Liver (tissue), 8 donors: ENCODE measurements at regions not wholly inside any gene's neighbourhood (a gene's known extent, or its start where the extent isn't known, plus 50 kb on each side); places are given as distances from the start of the nearest gene placed in this dataset.

Experiments
- DNase-seq: peaks from one replicate; pipeline ENCODE4 v3.0.0-alpha.2; 2017; ENCODE audit warnings: low spot score
- H3K27ac ChIP-seq, 2 donors: one replicate each; pipeline ENCODE4 v1.7.0; 2013; ENCODE audit warnings: inconsistent platforms in 2 of 2, low read length in 2 of 2, control low read depth in 1 of 2, low read depth in 1 of 2, mild to moderate bottlenecking in 1 of 2
- H3K27me3 ChIP-seq, 4 donors: one replicate each; pipeline versions ENCODE4 v1.6.1 to v1.7.0; 2013; ENCODE audit warnings: low read length in 3 of 4, inconsistent platforms in 1 of 4, mild to moderate bottlenecking in 1 of 4, moderate library complexity in 1 of 4; ENCODE audit not compliant: control insufficient read depth in 4 of 4, insufficient read depth in 4 of 4
- H3K36me3 ChIP-seq, 4 donors: one replicate each; pipeline versions ENCODE4 v1.6.1 to v1.7.0; 2013; ENCODE audit warnings: low read length in 3 of 4, mild to moderate bottlenecking in 3 of 4, low read depth in 1 of 4, moderate library complexity in 1 of 4; ENCODE audit not compliant: control insufficient read depth in 4 of 4, insufficient read depth in 3 of 4
- H3K4me1 ChIP-seq, 4 donors: one replicate each; pipeline versions ENCODE4 v1.6.1 to v1.7.0; 2013; ENCODE audit warnings: low read length in 3 of 4, mild to moderate bottlenecking in 3 of 4, moderate library complexity in 1 of 4; ENCODE audit not compliant: control insufficient read depth in 4 of 4, insufficient read depth in 4 of 4
- H3K4me3 ChIP-seq, 3 donors: one replicate each; pipeline versions ENCODE4 v1.6.1 to v1.7.0; 2013; ENCODE audit warnings: low read length in 3 of 3, control low read depth in 1 of 3, low read depth in 1 of 3, mild to moderate bottlenecking in 1 of 3
- H3K9ac ChIP-seq, 2 donors: one replicate each; pipeline ENCODE4 v1.7.0; 2013; ENCODE audit warnings: low read length in 2 of 2, mild to moderate bottlenecking in 2 of 2, moderate library complexity in 2 of 2, control low read depth in 1 of 2, low read depth in 1 of 2
- H3K9me3 ChIP-seq, 4 donors: one replicate each; pipeline versions ENCODE4 v1.6.1 to v1.7.0; 2013; ENCODE audit warnings: low read length in 3 of 4; ENCODE audit not compliant: control insufficient read depth in 4 of 4
- ATF3 ChIP-seq: IDR thresholded peaks from 2 replicates; pipeline ENCODE4 v1.6.1; 2016; ENCODE audit warnings: antibody characterized with exemption
- EGR1 ChIP-seq, 2 donors: IDR thresholded peaks; 2 replicates each; pipeline ENCODE4 v1.6.1; 2016 to 2018; ENCODE audit warnings: antibody characterized with exemption in 2 of 2, low read depth in 2 of 2
- FOXA1 ChIP-seq: IDR thresholded peaks from 2 replicates; pipeline ENCODE4 v1.6.1; 2016; ENCODE audit warnings: antibody characterized with exemption
- FOXA2 ChIP-seq: IDR thresholded peaks from 2 replicates; pipeline ENCODE4 v1.6.1; 2016; ENCODE audit warnings: antibody characterized with exemption
- GABPA ChIP-seq, 2 donors: IDR thresholded peaks in 1 of 2; conservative IDR thresholded peaks in 1 of 2; 2 replicates each; pipeline ENCODE4 v1.6.1; 2016; ENCODE audit warnings: antibody characterized with exemption in 2 of 2, mild to moderate bottlenecking in 1 of 2, moderate library complexity in 1 of 2
- HNF4A ChIP-seq, 2 donors: conservative IDR thresholded peaks; 2 replicates each; pipeline ENCODE4 v1.6.1; 2016; ENCODE audit warnings: antibody characterized with exemption in 2 of 2, mild to moderate bottlenecking in 2 of 2
- HNF4G ChIP-seq: IDR thresholded peaks from 2 replicates; pipeline ENCODE4 v1.6.1; 2016; ENCODE audit warnings: antibody characterized with exemption
- JUND ChIP-seq, 2 donors: IDR thresholded peaks; 2 replicates each; pipeline ENCODE4 v1.6.1; 2016; ENCODE audit warnings: antibody characterized with exemption in 2 of 2
- NR2F2 ChIP-seq: IDR thresholded peaks from 2 replicates; pipeline ENCODE4 v1.6.1; 2016; ENCODE audit warnings: antibody characterized with exemption
- RAD21 ChIP-seq, 2 donors: IDR thresholded peaks; 2 replicates each; pipeline ENCODE4 v1.6.1; 2016; ENCODE audit warnings: antibody characterized with exemption in 2 of 2, mild to moderate bottlenecking in 2 of 2
- REST ChIP-seq: IDR thresholded peaks from 2 replicates; pipeline ENCODE4 v1.6.1; 2016; ENCODE audit warnings: antibody characterized with exemption, mild to moderate bottlenecking
- RXRA ChIP-seq, 2 donors: IDR thresholded peaks; 2 replicates each; pipeline ENCODE4 v1.6.1; 2017 to 2018; ENCODE audit warnings: antibody characterized with exemption in 2 of 2, mild to moderate bottlenecking in 1 of 2
- SP1 ChIP-seq: IDR thresholded peaks from 2 replicates; pipeline ENCODE4 v1.6.1; 2018; ENCODE audit warnings: antibody characterized with exemption, mild to moderate bottlenecking
- TAF1 ChIP-seq: conservative IDR thresholded peaks from 2 replicates; pipeline ENCODE4 v1.6.1; 2016; ENCODE audit warnings: antibody characterized with exemption, mild to moderate bottlenecking
- YY1 ChIP-seq: IDR thresholded peaks from 2 replicates; pipeline ENCODE4 v1.6.1; 2016; ENCODE audit warnings: antibody characterized with exemption, mild to moderate bottlenecking
- WGBS: extraction: QIAGEN DNeasy Blood & Tissue Kit; methylation state at CpG from one replicate; pipeline ENCODE4 v1.1.7; 2013; 5-methylcytosine and 5-hydroxymethylcytosine counted together
- TF ChIP-seq, protein P1 (sequence below): IDR thresholded peaks from 2 replicates; pipeline ENCODE4 v1.6.1; 2016; ENCODE audit warnings: antibody characterized with exemption
- TF ChIP-seq, protein P2 (sequence below): fragments of 150-350 bp; IDR thresholded peaks from 2 replicates; pipeline ENCODE4 v1.5.1; 2017; ENCODE audit warnings: improper control_type of control experiment, low read depth, low read length; ENCODE audit not compliant: missing input control
- donor health status: healthy.
- donor health status: healthy.
- donor health status: healthy.
- donor health status: healthy.
- donor health status: healthy.

GRCh38 chr13:92938486-92939020 lies 288.1 kb upstream of the GPC6 start:
- Histone ChIP-seq H3K27ac (no peak overlapping the region), H3K36me3 (no peaks in the 10 kb centered on the region), H3K9me3 (no peaks in the 10 kb centered on the region), H3K9ac (no peak overlapping the region), H3K4me3 (no peak overlapping the region), H3K4me1 (no peaks in the 10 kb centered on the region), H3K27me3 (no peaks in the 10 kb centered on the region)
- TF ChIP-seq HNF4G (no peak), FOXA2 (no peak), RAD21 (IDR thresholded peaks at IDR 0.05) (no peak), GABPA (IDR thresholded peaks at IDR 0.05 in 1 of 2, conservative IDR thresholded peaks at IDR 0.05 in 1 of 2) (no peak), JUND (IDR thresholded peaks at IDR 0.05) (no peak), RXRA (IDR thresholded peaks at IDR 0.05) (no peak), TAF1 (no peak), HNF4A (conservative IDR thresholded peaks at IDR 0.05) (no peak), FOXA1 (no peak), REST (no peak), ATF3 (no peak), SP1 (no peak), YY1 (no peak), EGR1 (IDR thresholded peaks at IDR 0.05; ENCODE audit: low read depth in 2 of 2) (no peak)
- TF ChIP-seq, protein P1, sequence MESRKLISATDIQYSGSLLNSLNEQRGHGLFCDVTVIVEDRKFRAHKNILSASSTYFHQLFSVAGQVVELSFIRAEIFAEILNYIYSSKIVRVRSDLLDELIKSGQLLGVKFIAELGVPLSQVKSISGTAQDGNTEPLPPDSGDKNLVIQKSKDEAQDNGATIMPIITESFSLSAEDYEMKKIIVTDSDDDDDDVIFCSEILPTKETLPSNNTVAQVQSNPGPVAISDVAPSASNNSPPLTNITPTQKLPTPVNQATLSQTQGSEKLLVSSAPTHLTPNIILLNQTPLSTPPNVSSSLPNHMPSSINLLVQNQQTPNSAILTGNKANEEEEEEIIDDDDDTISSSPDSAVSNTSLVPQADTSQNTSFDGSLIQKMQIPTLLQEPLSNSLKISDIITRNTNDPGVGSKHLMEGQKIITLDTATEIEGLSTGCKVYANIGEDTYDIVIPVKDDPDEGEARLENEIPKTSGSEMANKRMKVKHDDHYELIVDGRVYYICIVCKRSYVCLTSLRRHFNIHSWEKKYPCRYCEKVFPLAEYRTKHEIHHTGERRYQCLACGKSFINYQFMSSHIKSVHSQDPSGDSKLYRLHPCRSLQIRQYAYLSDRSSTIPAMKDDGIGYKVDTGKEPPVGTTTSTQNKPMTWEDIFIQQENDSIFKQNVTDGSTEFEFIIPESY, result no peak
- TF ChIP-seq, protein P2, sequence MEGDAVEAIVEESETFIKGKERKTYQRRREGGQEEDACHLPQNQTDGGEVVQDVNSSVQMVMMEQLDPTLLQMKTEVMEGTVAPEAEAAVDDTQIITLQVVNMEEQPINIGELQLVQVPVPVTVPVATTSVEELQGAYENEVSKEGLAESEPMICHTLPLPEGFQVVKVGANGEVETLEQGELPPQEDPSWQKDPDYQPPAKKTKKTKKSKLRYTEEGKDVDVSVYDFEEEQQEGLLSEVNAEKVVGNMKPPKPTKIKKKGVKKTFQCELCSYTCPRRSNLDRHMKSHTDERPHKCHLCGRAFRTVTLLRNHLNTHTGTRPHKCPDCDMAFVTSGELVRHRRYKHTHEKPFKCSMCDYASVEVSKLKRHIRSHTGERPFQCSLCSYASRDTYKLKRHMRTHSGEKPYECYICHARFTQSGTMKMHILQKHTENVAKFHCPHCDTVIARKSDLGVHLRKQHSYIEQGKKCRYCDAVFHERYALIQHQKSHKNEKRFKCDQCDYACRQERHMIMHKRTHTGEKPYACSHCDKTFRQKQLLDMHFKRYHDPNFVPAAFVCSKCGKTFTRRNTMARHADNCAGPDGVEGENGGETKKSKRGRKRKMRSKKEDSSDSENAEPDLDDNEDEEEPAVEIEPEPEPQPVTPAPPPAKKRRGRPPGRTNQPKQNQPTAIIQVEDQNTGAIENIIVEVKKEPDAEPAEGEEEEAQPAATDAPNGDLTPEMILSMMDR, result no peak
- DNase-seq, result no peak
- WGBS, result 95% methylated on average over 8 of the region's 8 CpGs

DNA sequence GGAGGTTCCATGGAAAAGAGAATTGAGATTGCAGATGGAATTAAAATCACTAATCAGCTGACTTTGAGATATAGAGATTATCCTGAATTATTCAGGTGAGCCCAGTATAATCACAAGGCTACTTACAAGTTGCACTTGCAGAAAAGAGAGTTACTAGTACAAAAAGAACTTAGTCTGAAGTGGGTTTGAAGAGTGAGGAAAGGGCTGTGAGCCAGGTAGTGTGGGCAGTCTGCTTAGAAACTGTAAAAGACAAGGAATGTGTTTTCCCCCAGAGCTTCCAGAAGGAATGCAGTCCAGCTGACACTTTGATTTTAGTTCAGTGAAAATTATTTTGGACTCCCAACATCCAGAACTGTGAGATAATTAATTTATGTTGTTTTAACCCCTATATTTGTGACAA lies 285.4 kb upstream of the GPC6 start:
- no peak overlapping the region for H3K9ac ChIP-seq
- no peak for TF ChIP-seq ATF3
- TF ChIP-seq HNF4G, result no peak
- TF ChIP-seq NR2F2, result no peak
- TF ChIP-seq FOXA1, result no peak
- TF ChIP-seq FOXA2, result no peak
- TF ChIP-seq, protein P2, result no peak
- TF ChIP-seq JUND (IDR thresholded peaks at IDR 0.05), result no peak
- H3K27me3 ChIP-seq, result no peaks in the 10 kb centered on the region
- DNase-seq, result no peak
- no peaks in the 10 kb centered on the region for H3K36me3 ChIP-seq
- H3K27ac ChIP-seq, result no peak overlapping the region
- H3K9me3 ChIP-seq, result no peaks in the 10 kb centered on the region
- no peak overlapping the region for H3K4me3 ChIP-seq
- no peaks in the 10 kb centered on the region for H3K4me1 ChIP-seq
